ENCODE measurements at regions not wholly inside any gene's neighbourhood (a gene's known extent, or its start where the extent isn't known, plus 50 kb on each side); places are given as distances from the start of the nearest gene placed in this dataset.

DNA sequence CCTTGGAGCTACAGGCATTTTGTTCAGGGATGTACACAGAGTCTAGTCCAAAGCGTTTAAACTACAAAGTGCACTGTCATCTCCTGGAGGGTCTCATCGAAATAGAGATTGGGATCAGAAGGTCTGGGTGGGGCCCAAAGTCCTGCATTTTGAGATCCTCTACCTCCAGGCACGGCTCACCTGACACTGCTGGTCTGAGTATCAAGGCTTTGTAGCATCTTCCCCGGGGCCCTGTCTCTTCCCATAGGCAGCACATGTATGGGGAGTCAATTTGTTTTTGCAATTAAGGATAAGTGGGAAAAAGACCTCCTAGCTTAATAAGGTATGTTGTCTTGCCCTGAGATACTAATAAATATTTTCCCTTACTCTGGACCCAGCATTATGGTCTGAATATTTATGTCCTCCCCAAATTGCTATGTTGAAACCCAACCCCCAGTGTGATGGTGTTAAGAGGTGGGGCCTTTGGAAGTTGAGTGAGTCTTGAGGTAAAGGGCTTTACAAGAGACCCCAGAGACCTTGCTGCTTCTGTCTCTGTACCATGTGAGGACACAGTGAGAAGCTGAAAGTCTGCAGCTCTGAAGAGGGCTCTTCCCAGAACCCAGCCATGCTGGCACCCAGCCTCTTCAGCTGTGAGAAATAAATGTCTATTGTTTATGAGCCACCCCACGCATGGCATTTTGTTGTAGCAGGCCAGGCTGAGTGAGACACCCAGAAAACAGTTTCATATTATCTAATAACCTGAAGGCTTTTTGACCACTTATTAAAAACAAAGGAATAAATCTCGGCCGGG lies 258.7 kb upstream of the HS6ST1 start:
- no peak for DNase-seq (ENCODE audit: low read depth, low spot score)

DNA sequence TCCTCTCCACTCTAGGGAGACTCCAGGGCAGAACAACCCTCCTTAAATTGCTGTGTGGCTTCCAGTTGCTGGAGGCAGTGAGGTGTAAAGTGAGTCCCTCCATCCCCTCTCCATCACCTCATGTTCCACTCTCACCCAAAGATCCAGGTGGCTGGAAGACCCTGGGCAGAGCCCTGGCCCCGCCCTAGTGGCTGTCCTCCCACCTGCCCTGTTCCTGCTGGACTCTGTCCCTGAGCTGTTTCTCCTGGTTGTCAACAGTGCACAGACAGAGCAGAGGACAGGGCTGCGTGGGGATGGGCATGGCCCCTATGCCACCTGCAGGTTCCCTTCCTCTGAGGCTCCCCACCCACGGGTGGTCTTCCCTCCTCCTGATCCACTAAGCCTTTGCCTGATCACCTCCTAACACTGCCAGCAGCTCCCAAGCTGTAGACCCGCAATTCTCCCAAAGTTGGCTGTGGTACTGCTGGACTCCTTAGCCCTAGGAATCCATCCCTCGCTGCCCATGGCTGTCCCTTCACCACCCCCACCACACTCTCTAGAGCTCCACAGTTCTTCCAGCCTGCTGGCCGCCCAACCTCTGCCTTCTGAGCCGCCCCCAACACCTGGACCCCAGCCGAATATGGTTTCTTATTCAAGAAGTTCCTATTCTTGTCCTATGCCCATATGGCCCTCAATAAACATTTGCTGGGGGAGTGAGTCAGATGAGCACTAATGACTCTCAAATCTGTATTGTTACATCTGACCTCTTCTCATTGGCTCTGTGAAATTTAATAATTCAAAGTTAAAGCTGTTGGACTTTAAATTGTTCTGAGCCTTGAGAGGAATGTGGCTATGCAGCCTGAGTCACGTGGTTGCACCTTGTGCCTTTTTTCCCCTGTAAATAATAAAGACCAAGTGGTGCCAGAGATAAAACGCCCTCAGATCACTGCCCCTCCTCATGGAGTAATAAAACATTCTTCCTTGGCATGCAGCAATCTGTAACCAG lies 260.0 kb upstream of the HS6ST1 start:
- no peak for DNase-seq (ENCODE audit: low read depth, low spot score)

DNA sequence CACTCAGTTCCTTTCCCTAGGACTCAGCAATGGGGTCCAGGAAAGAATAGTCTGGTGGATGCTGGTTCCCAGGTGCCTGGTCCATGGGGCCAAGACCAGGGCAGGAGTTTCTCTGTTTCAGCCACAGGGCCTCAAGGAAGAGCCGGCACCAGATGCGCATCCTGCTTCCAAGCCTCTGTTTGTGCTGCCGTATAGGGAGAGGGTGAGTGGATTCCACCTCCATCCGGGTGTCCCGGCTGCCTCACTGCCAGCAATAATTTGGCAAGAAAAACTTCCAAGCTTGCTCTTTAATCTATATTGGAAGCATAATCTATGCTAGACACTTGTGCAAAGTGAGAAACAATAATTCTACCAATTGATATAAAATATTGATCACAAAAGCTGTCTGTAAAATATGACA lies 261.2 kb upstream of the HS6ST1 start:
- DNase-seq (ENCODE audit: low read depth, low spot score): no peak

DNA sequence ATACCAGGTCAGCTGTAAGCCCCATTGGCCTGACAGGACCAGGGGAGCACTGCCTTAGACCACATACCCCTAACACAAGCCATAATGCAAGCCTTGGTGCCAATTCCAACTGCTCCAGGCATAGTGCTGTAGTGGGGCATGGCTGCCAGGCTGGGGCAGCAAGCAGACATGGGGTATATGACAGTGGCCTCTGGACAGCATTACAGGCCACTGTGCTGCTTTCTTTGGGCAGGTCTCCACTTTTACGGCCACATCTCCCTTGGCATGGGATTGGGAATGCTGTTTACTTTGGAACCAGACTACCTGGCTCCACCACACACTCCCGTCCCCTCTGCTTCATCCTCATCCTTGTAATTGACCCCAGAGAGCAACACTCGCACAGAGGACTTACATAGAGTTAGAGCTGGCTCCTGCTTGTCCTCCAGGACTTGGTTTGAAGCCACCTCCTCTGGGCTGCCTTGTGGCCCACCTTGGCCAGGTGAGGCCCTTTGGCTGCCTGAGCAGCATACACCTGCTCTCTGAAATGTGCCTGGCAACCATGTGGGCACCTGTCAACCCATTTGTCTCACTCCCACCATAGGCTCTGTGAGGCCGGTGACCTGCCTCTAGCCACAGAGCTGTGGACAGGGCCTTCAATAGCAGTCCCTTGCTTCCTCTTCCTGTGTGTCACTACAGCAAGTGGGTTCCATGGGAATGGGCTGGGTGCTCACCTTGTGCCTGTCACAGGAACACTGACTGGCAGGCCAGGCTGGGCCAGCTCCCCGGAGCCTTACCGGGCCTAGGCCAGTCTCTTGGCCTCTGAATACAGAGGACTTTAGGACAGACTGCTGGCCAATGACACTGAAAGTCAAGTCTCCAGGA lies 262.6 kb upstream of the HS6ST1 start:
- no peak for DNase-seq (ENCODE audit: low read depth, low spot score)

DNA sequence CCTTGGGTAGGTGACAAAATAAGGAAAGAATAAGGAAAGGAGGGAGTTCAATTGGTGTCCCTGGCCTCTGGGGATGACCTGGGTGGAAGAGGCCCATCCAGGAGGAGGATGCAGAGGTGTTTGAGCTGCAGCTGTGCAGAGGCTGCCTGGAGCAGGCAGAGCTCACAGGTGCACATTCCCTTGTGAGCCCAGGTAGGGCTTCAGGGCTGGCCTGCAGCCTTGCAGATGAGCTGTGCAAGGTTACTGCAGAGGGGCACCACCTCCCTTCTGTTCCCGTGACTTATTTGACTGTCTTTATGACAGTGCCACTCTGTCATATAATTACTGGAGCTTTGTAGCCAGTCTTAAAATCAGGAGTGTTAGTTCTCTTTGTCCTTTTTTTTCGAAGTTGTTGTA lies 263.2 kb upstream of the HS6ST1 start:
- DNase-seq (ENCODE audit: low read depth, low spot score): no peak

DNA sequence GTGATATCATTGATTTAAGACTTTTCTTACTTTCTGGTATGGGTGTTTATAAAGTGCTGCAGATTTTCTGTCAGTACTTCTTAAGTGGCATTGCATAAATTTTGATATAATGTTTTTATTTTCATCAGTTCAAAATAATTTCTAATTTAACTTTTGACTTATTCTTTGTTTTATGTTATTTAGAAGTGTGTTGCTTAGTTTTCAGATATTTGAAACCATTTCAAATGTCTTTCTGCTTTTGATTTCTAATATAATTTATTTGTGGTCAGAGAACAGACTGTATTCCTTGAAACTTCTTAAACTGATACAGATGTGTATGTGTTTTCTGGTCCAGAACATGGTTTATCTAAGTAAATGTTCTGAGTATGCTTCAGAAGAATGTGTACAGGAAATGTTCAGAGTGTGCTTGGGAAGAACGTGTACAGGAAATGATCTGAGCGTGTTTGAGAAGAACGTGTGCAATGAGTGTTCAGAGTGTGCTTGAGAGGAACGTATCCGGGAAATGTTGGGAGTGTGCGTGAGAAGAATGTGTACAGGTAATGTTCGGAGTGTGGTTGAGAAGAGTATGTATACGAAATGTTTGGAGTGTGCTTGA lies 265.7 kb upstream of the HS6ST1 start:
- DNase-seq (ENCODE audit: low read depth, low spot score): no peak

DNA sequence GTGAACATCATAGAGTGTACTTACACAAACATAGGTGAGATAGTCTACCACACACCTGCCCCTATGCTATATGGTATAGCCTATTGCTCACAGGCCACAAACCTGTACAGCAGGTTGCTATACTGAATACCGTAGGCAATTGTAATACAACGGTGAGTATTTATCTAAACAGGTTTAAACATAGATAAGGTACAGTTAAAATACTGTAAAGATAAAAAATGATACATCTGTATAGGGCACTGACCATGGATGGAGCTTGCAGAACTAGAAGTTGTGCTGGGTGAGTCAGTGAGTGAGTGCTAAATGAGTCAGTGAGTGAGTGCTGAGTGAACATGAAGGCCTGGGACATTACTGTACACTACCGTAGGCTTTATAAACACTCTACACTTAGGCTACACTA lies 267.0 kb upstream of the HS6ST1 start:
- no peak for DNase-seq (ENCODE audit: low read depth, low spot score)

DNA sequence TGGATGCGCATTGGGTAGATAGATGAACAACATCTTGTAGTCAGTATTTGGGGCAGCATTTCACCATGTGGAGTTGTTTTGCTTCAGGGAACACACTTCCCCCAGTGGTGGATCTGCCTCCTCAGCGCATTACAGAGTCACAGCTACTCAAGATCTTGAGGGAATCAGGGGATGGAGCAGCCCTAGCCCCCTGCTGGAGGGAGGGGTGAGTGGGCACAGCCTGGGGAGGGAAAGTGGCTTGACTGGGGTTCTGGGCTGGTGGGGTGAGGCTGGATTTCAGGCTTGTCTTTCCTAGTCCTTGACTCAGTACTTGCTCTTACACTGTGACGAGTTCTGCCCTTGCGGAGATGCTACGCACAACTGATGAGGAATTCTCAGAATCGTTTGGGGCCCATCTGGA lies 271.0 kb upstream of the HS6ST1 start:
- DNase-seq (ENCODE audit: low read depth, low spot score): no peak

DNA sequence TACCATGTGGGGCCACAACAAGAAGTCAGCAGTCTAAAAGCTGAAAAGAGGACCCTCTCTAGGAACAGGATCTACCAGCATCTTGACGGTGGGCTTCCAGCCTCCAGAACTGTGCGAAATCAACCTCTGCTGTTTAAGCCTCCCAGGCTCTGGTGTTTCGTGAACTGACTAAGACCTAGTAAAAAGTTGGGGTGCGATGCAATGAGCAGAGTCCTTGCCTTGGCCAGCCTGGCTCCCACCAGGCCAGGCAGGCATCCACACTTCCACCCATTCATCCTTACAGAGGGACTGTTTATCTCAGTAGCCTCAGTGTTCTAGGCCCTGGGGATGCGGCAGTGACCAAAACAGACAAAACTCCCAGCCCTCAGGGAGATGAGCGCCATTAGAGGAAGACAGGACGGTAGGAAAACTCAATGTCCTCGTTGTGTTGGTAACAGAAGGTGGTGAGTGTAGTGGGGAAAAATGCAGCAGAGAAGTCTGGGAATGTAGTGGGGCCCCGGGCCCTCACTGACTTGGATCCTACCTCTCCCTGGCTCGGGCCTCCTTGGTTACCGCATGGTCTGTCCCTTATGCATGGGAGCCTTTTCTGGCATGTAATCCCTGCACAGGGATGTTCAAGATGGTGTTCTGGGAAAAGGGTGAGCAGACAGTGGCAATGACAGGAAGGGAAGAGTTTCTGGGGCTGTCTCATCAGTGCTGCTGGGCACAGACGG lies 271.8 kb upstream of the HS6ST1 start:
- DNase-seq (ENCODE audit: low read depth, low spot score): no peak

DNA sequence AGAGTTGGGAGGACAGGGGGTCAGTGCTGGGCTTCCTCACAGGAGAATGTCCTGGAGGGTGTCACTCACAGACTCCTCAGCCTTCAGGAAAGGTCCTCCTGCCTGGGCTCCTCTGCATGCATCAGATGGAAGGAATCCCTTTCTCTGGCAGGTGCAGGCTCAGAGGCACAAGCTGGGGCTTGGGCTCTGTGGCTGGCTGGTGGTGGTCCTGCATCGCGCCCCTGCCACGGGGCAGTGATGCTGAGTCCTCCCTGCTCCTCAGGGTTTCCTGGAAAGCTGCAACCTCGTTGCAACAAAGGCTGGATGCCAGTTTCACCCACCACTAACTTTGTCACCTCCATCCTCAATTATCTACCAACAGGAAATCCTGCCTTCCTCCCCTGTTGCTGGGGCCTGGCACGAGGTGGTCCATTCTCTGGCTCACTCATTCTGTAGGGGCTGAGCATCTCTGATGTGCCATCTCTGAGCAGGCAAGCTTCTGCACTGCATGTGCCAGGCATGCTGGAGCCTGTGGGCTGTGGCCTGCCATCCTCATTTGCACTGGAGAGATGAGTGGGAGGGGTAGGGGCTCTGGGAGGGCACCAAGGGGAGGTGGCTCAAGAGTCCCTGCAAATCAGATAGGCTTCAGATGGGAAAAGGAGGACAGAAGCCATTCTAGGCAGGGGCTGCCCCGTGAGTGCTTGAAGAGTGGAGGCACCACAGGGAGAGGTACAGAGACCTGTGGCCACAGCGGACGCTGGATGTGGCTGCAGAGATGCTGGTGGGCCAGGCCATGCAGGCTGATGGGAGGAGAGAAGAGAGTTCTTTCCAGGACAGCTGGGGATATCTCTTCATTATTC lies 272.6 kb upstream of the HS6ST1 start:
- no peak for DNase-seq (ENCODE audit: low read depth, low spot score)

DNA sequence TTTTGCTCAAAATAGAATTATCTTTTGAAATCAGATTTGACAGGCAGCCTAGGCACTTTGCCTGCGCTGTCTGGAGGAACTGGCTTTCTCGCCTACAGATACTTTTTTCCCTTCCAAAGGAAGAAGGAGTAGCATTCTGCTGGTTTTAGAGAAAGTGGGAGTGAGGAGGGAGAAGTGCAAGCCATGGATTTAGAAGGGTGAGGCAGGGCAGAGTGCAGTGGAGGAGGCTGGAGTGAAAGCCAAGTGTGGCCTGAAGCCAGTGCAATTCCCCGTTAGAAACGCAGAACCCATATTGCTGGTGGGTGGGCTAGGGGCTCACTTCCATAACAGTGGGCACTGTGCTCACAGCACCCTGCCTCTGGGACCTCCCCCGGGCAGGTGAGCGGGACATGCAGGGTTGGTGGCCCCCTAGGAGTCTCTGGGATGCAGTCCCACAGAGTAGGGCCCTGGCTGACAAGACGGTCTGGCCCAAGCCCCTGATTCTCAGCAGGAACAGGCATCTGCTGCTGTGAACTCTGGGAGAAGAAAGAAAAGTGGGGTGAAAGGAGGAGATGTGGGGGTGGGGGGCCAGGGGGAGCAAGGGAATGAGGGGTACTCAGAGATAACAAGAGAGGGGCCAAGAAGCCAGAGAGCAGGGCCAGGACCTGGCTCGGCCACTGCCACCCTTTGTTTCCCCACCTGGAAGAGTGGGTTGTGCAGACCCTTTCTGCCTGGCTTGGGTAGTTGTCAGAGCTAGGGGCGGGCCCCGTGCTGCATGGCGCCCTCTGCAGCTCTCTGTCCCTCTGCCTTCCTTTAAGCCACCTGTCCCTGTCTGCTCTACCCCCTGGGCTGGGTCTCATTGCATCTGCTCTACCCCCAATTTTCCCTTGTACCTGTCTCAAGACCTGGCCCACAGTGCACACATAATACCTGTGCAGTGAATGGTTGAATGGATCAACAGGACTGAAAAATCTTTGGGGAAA lies 273.5 kb upstream of the HS6ST1 start:
- no peak for DNase-seq (ENCODE audit: low read depth, low spot score)

DNA sequence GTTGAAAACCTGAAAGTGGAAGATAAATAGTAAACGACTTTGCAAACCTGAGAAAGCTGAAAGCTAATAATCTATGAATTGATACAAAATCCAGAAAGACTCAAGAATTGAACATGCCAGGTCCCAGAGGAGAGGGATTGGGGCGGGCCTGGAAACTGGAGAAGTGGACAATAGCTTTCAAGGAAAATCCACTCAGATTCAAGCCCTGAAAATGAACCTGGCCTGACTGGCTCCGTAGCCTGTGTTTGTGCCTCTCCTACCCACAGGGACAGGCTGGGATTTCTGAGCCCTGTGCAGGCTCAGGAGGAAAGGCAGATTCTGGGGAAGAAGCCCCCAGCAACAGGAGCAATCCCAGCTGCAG lies 274.8 kb upstream of the HS6ST1 start:
- DNase-seq (ENCODE audit: low read depth, low spot score): no peak

DNA sequence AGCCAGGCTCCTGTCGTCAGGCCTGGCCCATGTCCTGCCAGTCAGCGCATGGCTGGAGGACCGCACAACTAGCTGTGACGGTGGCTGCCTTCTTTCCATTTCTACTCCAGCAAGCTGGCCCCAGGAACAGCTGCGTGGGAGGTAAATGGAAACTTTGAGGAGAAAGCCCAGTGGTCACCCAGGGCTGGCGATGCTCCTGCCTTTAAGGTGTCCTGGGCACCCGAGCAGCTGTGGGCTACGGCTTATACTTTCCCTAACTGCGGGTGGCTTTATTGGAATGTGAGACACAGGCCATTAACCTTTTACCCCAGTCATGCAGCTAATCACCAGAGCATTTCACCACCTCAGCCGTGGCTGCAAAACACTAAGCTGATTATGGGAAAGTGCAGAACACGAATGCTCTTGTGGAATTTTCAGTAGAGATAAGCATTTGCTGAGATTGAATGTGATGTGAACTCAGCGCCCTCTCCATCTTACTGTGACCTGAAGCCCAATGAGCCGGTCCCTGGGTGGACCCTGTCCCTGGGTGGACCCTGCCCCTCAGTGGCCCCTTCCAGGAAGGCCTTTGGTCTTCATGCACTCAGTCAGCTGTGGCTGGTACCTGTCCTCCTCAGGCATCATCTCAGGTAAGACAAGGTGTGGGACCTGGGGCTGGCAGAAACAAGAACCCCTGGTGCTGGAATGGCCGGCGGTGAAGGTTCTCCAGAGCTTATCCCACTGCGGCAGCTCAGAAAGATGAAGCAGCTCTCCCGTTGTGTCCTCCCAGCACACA lies 275.4 kb upstream of the HS6ST1 start:
- no peak for DNase-seq (ENCODE audit: low read depth, low spot score)

DNA sequence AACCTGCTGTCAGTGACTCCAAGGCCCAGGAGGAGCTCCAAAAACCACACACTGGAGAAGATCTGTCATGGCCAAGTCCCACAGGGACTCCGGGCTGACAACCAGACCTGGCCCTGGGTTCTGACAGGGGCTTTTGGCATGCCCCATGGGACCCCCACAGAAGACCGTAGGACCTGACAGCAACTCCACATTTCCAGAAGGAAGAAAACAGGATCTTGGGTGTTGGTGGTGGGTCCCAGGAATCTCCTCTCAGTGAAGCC lies 275.9 kb upstream of the HS6ST1 start:
- no peak for DNase-seq (ENCODE audit: low read depth, low spot score)

DNA sequence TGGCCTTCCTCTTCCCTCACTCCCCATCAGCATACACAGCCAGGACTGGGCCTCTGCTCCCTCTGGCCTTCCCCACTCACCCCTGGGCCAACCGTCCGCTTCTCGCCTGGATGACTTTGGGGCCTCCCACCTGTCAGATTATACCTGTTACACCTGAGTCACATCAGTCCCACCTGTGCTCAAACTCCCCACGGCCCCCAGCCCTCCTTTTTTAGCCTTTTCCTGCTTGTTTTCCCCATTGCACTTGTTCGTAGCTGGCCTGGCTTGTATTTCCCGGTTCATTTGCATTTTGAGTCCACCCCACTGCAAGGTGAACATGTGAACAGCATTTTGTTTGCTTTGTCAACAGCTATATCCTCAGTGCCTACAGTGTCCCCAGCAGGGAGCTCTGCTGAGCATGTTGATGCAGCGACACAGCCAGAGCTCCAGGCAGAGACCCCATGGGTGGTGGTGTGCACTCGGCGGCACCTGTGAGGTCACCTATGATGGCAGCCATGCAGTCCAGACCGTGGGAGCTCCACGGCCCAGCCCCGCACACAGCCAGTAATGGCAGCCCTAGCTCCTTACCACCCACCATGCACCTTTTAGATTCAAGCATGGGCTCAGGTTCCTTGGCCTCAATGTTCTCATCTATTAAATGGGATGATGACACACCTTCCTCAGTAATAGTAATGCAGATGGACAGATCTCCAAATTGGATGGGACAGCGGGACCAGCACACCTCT lies 276.4 kb upstream of the HS6ST1 start:
- no peak for DNase-seq (ENCODE audit: low read depth, low spot score)

DNA sequence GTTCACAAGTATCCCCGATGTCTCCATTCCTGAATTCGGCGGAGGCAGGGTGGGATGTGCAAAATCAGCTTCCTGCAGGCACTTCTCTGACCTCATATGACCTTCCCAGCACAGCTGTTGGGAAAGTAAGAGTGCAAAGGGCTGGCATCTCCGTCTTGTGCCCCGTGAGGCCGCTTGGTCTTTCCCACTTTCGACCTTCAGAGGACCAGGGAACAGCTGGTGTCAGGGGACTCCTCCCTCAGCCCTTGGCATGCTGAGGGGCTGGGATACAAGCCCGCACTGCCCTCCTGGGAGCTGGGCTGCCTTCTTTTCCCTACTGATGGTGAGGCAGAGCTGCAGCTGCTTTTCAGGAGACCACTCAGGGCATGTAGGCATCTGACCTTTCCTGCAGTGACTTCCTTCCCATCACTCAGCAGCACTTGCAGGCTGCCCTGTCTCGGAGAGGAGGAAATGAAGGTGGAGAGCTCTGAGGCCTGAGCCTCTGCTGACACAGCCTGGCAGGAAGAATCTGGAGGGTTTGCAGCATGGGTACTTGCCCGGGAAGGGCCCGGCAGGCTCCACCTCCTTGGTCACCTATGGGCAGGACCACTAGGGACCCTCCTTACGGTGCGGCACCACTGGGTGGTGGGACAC lies 277.2 kb upstream of the HS6ST1 start:
- DNase-seq (ENCODE audit: low read depth, low spot score): no peak

Measured in smooth muscle cell of the brain vasculature (primary cell).